ENCODE measurements at regions not wholly inside any gene's neighbourhood (a gene's known extent, or its start where the extent isn't known, plus 50 kb on each side); places are given as distances from the start of the nearest gene placed in this dataset.

DNA sequence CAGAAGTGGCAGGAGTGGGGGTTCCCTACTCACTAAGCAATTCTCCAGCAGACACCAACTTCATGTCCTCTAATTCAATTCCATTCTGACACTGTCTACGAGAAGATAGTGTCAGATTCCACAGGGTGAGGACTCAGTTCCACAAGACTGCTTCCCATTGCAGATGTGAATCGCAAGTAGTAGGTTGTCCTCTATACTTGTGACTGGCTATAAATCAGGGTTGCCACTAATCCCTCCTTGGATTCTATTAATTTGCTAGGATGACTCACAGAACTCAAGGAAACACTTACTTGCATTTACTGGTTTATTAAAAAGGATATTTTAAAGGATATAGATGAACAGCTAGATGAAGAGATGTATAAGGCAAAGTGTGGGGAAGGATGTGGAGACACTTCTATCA lies 184.1 kb upstream of the ACVR2A start:
- no peak overlapping the region for H3K4me3 Mint-ChIP-seq
- POLR2A ChIA-PET: no interaction called here

DNA sequence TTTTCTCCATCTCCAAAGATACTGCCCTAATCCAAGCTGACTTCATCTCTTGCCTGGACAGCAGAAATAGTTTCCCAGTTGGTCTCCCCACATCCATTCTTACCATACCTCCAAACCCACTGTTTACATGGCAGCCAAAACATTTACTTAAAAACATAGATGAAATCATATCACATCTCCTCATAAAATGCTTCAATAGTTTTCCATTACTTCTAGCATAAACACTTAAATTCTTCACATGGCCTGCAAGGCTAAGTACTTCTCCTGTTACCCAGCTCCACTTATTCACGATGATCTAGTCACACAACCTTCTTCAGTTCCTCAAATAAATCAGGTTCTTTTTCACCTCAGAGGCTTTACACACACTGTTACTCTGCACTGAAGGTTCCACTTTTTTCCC lies 185.8 kb upstream of the ACVR2A start:
- no peaks in the 10 kb centered on the region for H3K9me3 Mint-ChIP-seq (ENCODE audit: insufficient read depth)
- ChIA-PET CTCF (no interaction called here), POLR2A (no interaction called here)
- TF ChIP-seq, protein P1, sequence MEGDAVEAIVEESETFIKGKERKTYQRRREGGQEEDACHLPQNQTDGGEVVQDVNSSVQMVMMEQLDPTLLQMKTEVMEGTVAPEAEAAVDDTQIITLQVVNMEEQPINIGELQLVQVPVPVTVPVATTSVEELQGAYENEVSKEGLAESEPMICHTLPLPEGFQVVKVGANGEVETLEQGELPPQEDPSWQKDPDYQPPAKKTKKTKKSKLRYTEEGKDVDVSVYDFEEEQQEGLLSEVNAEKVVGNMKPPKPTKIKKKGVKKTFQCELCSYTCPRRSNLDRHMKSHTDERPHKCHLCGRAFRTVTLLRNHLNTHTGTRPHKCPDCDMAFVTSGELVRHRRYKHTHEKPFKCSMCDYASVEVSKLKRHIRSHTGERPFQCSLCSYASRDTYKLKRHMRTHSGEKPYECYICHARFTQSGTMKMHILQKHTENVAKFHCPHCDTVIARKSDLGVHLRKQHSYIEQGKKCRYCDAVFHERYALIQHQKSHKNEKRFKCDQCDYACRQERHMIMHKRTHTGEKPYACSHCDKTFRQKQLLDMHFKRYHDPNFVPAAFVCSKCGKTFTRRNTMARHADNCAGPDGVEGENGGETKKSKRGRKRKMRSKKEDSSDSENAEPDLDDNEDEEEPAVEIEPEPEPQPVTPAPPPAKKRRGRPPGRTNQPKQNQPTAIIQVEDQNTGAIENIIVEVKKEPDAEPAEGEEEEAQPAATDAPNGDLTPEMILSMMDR (IDR thresholded peaks at IDR 0.05): no peak
- no peak for TF ChIP-seq EZH2 (IDR thresholded peaks at IDR 0.05; ENCODE audit: borderline replicate concordance, insufficient read depth, low read depth, low read length, poor library complexity, severe bottlenecking)
- no peaks in the 10 kb centered on the region for H3K4me1 ChIP-seq (ENCODE audit: control insufficient read depth in 2 of 2, insufficient read depth in 2 of 2, low read length in 2 of 2)
- H3K4me2 ChIP-seq (replicated peaks; ENCODE audit: low read depth, low read length, poor library complexity, severe bottlenecking): no peak overlapping the region
- peaks cover 1% of the 10 kb centered on the region for H3K4me1 Mint-ChIP-seq
- WGBS (ENCODE audit: insufficient coverage): 46% methylated on average over 1 of the region's 1 CpG
- H3K4me3 Mint-ChIP-seq: no peak overlapping the region
- no peak overlapping the region for H3K27ac Mint-ChIP-seq
- ATAC-seq (ENCODE audit: low read depth): no peak
- intact Hi-C loops (cut with micrococcal nuclease): no loop called here
- H3K27me3 Mint-ChIP-seq: no peaks in the 10 kb centered on the region
- no peak overlapping the region for H2AFZ ChIP-seq (ENCODE audit: insufficient read depth, low read depth, low read length, poor library complexity, severe bottlenecking)
- H3K9ac ChIP-seq (ENCODE audit: low read length): no peak overlapping the region
- no peaks in the 10 kb centered on the region for H3K36me3 ChIP-seq (replicated peaks in 1 of 2; ENCODE audit: control extremely low read depth in 1 of 2, control insufficient read depth in 1 of 2, extremely low read depth in 1 of 2, insufficient read depth in 2 of 2, low read length in 1 of 2)
- H3K27ac ChIP-seq (ENCODE audit: low read length in 2 of 2): no peak overlapping the region
- H3K79me2 ChIP-seq (ENCODE audit: control insufficient read depth, insufficient read depth, low read length): no peaks in the 10 kb centered on the region
- no peak for DNase-seq
- no peaks in the 10 kb centered on the region for H3K9me3 ChIP-seq (ENCODE audit: control extremely low read depth in 1 of 3, control insufficient read depth in 2 of 3, insufficient read depth in 1 of 3, low read length in 2 of 3)
- H3K27me3 ChIP-seq (replicated peaks in 1 of 4; ENCODE audit: control extremely low read depth in 1 of 4, control insufficient read depth in 3 of 4, insufficient read depth in 4 of 4, low read length in 3 of 4): peaks cover 0 to under 1% (median 0%) of the 10 kb centered on the region in 4 experiments
- no peaks in the 10 kb centered on the region for H4K20me1 ChIP-seq (ENCODE audit: control insufficient read depth, insufficient read depth, low read length, poor library complexity, severe bottlenecking)
- no peak overlapping the region for H3K4me3 ChIP-seq (ENCODE audit: control extremely low read depth in 1 of 5, extremely low read depth in 1 of 5, insufficient read depth in 1 of 5, low read depth in 2 of 5, low read length in 4 of 5)

More for the DNA sequence above, 184.1 kb upstream of the ACVR2A start:
- Histone ChIP-seq H3K9me3 (ENCODE audit: control extremely low read depth in 1 of 3, control insufficient read depth in 2 of 3, insufficient read depth in 1 of 3, low read length in 2 of 3) (no peaks in the 10 kb centered on the region), H3K27ac (ENCODE audit: low read length in 2 of 2) (no peak overlapping the region), H3K4me3 (ENCODE audit: control extremely low read depth in 1 of 5, extremely low read depth in 1 of 5, insufficient read depth in 1 of 5, low read depth in 2 of 5, low read length in 4 of 5) (no peak overlapping the region), H3K27me3 (replicated peaks in 1 of 4; ENCODE audit: control extremely low read depth in 1 of 4, control insufficient read depth in 3 of 4, insufficient read depth in 4 of 4, low read length in 3 of 4) (no peaks in the 10 kb centered on the region), H3K4me2 (replicated peaks; ENCODE audit: low read depth, low read length, poor library complexity, severe bottlenecking) (no peak overlapping the region), H3K4me1 (ENCODE audit: control insufficient read depth in 2 of 2, insufficient read depth in 2 of 2, low read length in 2 of 2) (no peaks in the 10 kb centered on the region), H3K79me2 (ENCODE audit: control insufficient read depth, insufficient read depth, low read length) (no peaks in the 10 kb centered on the region), H4K20me1 (ENCODE audit: control insufficient read depth, insufficient read depth, low read length, poor library complexity, severe bottlenecking) (no peaks in the 10 kb centered on the region), H3K9ac (ENCODE audit: low read length) (no peak overlapping the region), H2AFZ (ENCODE audit: insufficient read depth, low read depth, low read length, poor library complexity, severe bottlenecking) (no peak overlapping the region), H3K36me3 (replicated peaks in 1 of 2; ENCODE audit: control extremely low read depth in 1 of 2, control insufficient read depth in 1 of 2, extremely low read depth in 1 of 2, insufficient read depth in 2 of 2, low read length in 1 of 2) (no peaks in the 10 kb centered on the region)
- WGBS (ENCODE audit: insufficient coverage): no CpG with 5 or more reads among the region's 2 CpGs
- ATAC-seq (ENCODE audit: low read depth) (no peak), DNase-seq (no peak)
- CTCF ChIA-PET: no interaction called here
- Mint-ChIP-seq H3K27ac (no peak overlapping the region), H3K27me3 (no peaks in the 10 kb centered on the region), H3K9me3 (ENCODE audit: insufficient read depth) (no peaks in the 10 kb centered on the region), H3K4me1 (peaks cover 1% of the 10 kb centered on the region)
- intact Hi-C loops (cut with micrococcal nuclease): no loop called here
- no peak for TF ChIP-seq EZH2 (IDR thresholded peaks at IDR 0.05; ENCODE audit: borderline replicate concordance, insufficient read depth, low read depth, low read length, poor library complexity, severe bottlenecking)
- TF ChIP-seq, protein P1 (IDR thresholded peaks at IDR 0.05): no peak
